Trophoblast cell (in vitro differentiated cells and primary cell): ENCODE measurements at regions not wholly inside any gene's neighbourhood (a gene's known extent, or its start where the extent isn't known, plus 50 kb on each side); places are given as distances from the start of the nearest gene placed in this dataset.
A peak's percentile ranks its signal among the peaks of the same experiment; 100 is the strongest.

Source experiments
- DNase-seq, 2 donors: peaks; one replicate each; pipeline ENCODE4 v3.0.0-alpha.2; 2016
- H2AFZ ChIP-seq: 2 replicates; pipeline ENCODE4 v1.6.1; 2013; ENCODE audit warnings: low read length, moderate library complexity, mild to moderate bottlenecking; ENCODE audit not compliant: insufficient read depth, poor library complexity
- H2AK5ac ChIP-seq: 2 replicates; pipeline ENCODE4 v1.6.1; 2013; ENCODE audit warnings: mild to moderate bottlenecking, low read length
- H2BK120ac ChIP-seq: 2 replicates; pipeline ENCODE4 v1.6.1; 2013; ENCODE audit warnings: low read length, mild to moderate bottlenecking, moderate library complexity; ENCODE audit not compliant: insufficient read depth, poor library complexity
- H2BK12ac ChIP-seq: 2 replicates; pipeline ENCODE4 v1.6.1; 2013; ENCODE audit warnings: mild to moderate bottlenecking, low read length, moderate library complexity
- H2BK5ac ChIP-seq: 2 replicates; pipeline ENCODE4 v1.6.1; 2013; ENCODE audit warnings: low read length, low read depth, moderate library complexity, mild to moderate bottlenecking; ENCODE audit not compliant: poor library complexity
- H3K14ac ChIP-seq: 2 replicates; pipeline ENCODE4 v1.6.1; 2013; ENCODE audit warnings: mild to moderate bottlenecking, low read length
- H3K18ac ChIP-seq: 2 replicates; pipeline ENCODE4 v1.6.1; 2013; ENCODE audit warnings: mild to moderate bottlenecking, low read length
- H3K23ac ChIP-seq: 2 replicates; pipeline ENCODE4 v1.6.1; 2013; ENCODE audit warnings: low read length
- H3K27ac ChIP-seq: 2 replicates; pipeline ENCODE4 v1.5.1; 2013; ENCODE audit warnings: low read depth, mild to moderate bottlenecking, inconsistent platforms, low read length, moderate library complexity
- H3K27me3 ChIP-seq: 2 replicates; pipeline ENCODE4 v1.6.1; 2013; ENCODE audit warnings: inconsistent platforms, mild to moderate bottlenecking, low read length, moderate library complexity; ENCODE audit not compliant: insufficient read depth
- H3K36me3 ChIP-seq, 2 experiments: 1 replicate in 1 of 2; 2 replicates in 1 of 2; pipeline ENCODE4 v1.6.1; 2013; ENCODE audit warnings: low read length in 2 of 2, mild to moderate bottlenecking in 2 of 2, moderate library complexity in 1 of 2; ENCODE audit not compliant: insufficient read depth in 2 of 2, control insufficient read depth in 1 of 2
- H3K4ac ChIP-seq: 2 replicates; pipeline ENCODE4 v1.6.1; 2013; ENCODE audit warnings: low read depth, mild to moderate bottlenecking, low read length, moderate library complexity
- H3K4me1 ChIP-seq, 2 experiments: 1 replicate in 1 of 2; 2 replicates in 1 of 2; pipeline ENCODE4 v1.6.1; 2013; ENCODE audit warnings: low read length in 2 of 2, mild to moderate bottlenecking in 2 of 2, moderate library complexity in 1 of 2; ENCODE audit not compliant: insufficient read depth in 2 of 2, control insufficient read depth in 1 of 2
- H3K4me2 ChIP-seq: 2 replicates; pipeline ENCODE4 v1.6.1; 2013; ENCODE audit warnings: inconsistent platforms, mild to moderate bottlenecking, low read length, moderate library complexity
- H3K4me3 ChIP-seq: 2 replicates; pipeline ENCODE4 v1.5.1; 2013; ENCODE audit warnings: mild to moderate bottlenecking, low read depth, low read length, inconsistent platforms
- H3K79me1 ChIP-seq: one replicate; pipeline ENCODE4 v1.6.1; 2013; ENCODE audit warnings: low read length
- H3K79me2 ChIP-seq: 2 replicates; pipeline ENCODE4 v1.6.1; 2013; ENCODE audit warnings: low read length, mild to moderate bottlenecking; ENCODE audit not compliant: control insufficient read depth, insufficient read depth, poor library complexity
- H3K9ac ChIP-seq: 2 replicates; pipeline ENCODE4 v1.6.1; 2013; ENCODE audit warnings: mild to moderate bottlenecking, low read length
- H3K9me3 ChIP-seq: 2 replicates; pipeline ENCODE4 v1.6.1; 2013; ENCODE audit warnings: low read depth, mild to moderate bottlenecking, control low read depth, inconsistent platforms, low read length; ENCODE audit not compliant: insufficient read depth
- H4K12ac ChIP-seq: 2 replicates; pipeline ENCODE4 v1.6.1; 2013; ENCODE audit warnings: low read depth, mild to moderate bottlenecking, low read length, moderate library complexity
- H4K8ac ChIP-seq: 2 replicates; pipeline ENCODE4 v1.6.1; 2013; ENCODE audit warnings: low read depth, mild to moderate bottlenecking, low read length, moderate library complexity
- H4K91ac ChIP-seq: one replicate; pipeline ENCODE4 v1.6.1; 2013; ENCODE audit warnings: low read depth, mild to moderate bottlenecking, low read length, moderate library complexity
- WGBS: extraction: QIAGEN DNeasy Blood & Tissue Kit; methylation state at CpG from one replicate; pipeline ENCODE4 v1.1.7; 2013; ENCODE audit warnings: missing lambda C conversion rate; ENCODE audit not compliant: insufficient read length, insufficient coverage; ENCODE audit errors: extremely low coverage; 5-methylcytosine and 5-hydroxymethylcytosine counted together

- H4K8ac ChIP-seq: no peak overlapping the region
- H3K23ac ChIP-seq: no peak overlapping the region
- H4K91ac ChIP-seq: no peak overlapping the region
- H2AFZ ChIP-seq: no peak overlapping the region
- WGBS: no CpG with 5 or more reads among the region's 17 CpGs
- no peak overlapping the region for H2AK5ac ChIP-seq
- no peak for DNase-seq
- no peaks in the 10 kb centered on the region for H3K79me2 ChIP-seq
- H2BK5ac ChIP-seq: no peak overlapping the region
- no peak overlapping the region for H3K18ac ChIP-seq
- H3K14ac ChIP-seq: no peak overlapping the region
- H3K27me3 ChIP-seq: no peaks in the 10 kb centered on the region
- no peak overlapping the region for H3K4ac ChIP-seq
- no peak overlapping the region for H2BK120ac ChIP-seq
- H3K4me1 ChIP-seq: peaks cover 3 to 5% of the 10 kb centered on the region in 2 experiments
- no peak overlapping the region for H2BK12ac ChIP-seq
- H3K4me2 ChIP-seq: no peak overlapping the region
- no peak overlapping the region for H3K27ac ChIP-seq
- H3K36me3 ChIP-seq: no peaks in the 10 kb centered on the region
- H3K4me3 ChIP-seq: no peak overlapping the region
- no peaks in the 10 kb centered on the region for H3K79me1 ChIP-seq
- H3K9me3 ChIP-seq: peaks cover 3% of the 10 kb centered on the region
- no peak overlapping the region for H4K12ac ChIP-seq
- no peak overlapping the region for H3K9ac ChIP-seq
Observed at GRCh38 chr1:42041031-42041430, 112.2 kb upstream of the GUCA2B start.

DNA sequence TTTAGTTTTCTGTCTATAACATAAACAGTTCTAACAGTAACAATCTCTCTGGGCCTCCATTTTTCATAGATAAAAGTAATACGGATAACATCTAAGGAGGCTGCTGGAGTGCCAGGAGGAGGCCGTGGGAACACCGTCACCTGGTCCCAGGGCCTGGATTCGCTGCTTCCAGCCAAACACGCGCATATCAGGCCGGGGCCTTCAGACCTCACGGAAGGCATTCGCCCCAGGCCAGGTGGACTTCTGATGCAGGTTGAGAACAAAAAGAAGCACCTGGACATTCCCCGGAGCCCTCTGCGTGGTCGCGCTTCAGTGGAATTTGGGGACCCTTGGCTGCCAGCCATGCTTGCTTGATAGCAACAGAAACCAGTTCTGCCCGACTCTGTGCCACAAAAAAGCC is 113.1 kb upstream of the GUCA2B start:
- H3K79me2 ChIP-seq: peaks cover 2% of the 10 kb centered on the region
- H3K4me1 ChIP-seq: peaks cover 3 to 7% of the 10 kb centered on the region in 2 experiments
- H3K9ac ChIP-seq: no peak overlapping the region
- H3K36me3 ChIP-seq: no peaks in the 10 kb centered on the region
- no peak overlapping the region for H2AFZ ChIP-seq
- H3K27ac ChIP-seq: no peak overlapping the region
- H3K23ac ChIP-seq: no peak overlapping the region
- H2BK120ac ChIP-seq: no peak overlapping the region
- H2BK5ac ChIP-seq: no peak overlapping the region
- no peak overlapping the region for H4K12ac ChIP-seq
- peaks cover 2% of the 10 kb centered on the region for H3K79me1 ChIP-seq
- H3K4me3 ChIP-seq: no peak overlapping the region
- H4K8ac ChIP-seq: no peak overlapping the region
- no peak overlapping the region for H2AK5ac ChIP-seq
- H3K14ac ChIP-seq: no peak overlapping the region
- H3K4me2 ChIP-seq: no peak overlapping the region
- peak; percentile 91 to 92 for DNase-seq
- no CpG with 5 or more reads among the region's 14 CpGs for WGBS
- no peak overlapping the region for H4K91ac ChIP-seq
- peaks cover 3% of the 10 kb centered on the region for H3K9me3 ChIP-seq
- H3K4ac ChIP-seq: no peak overlapping the region
- no peak overlapping the region for H3K18ac ChIP-seq
- H2BK12ac ChIP-seq: no peak overlapping the region
- no peaks in the 10 kb centered on the region for H3K27me3 ChIP-seq

- H3K36me3 ChIP-seq: no peaks in the 10 kb centered on the region
- peaks cover 3 to 8% of the 10 kb centered on the region in 2 experiments for H3K4me1 ChIP-seq
- peaks cover 3% of the 10 kb centered on the region for H3K9me3 ChIP-seq
- H3K4me2 ChIP-seq: no peak overlapping the region
- no peak overlapping the region for H3K14ac ChIP-seq
- no peak overlapping the region for H3K9ac ChIP-seq
- no peak overlapping the region for H3K4me3 ChIP-seq
- H2BK120ac ChIP-seq: no peak overlapping the region
- no peak overlapping the region for H4K12ac ChIP-seq
- no peak overlapping the region for H2BK12ac ChIP-seq
- H3K27me3 ChIP-seq: no peaks in the 10 kb centered on the region
- no peak overlapping the region for H3K4ac ChIP-seq
- no CpG with 5 or more reads among the region's 4 CpGs for WGBS
- H2AFZ ChIP-seq: no peak overlapping the region
- DNase-seq: peak; percentile 40 to 61
- no peak overlapping the region for H2BK5ac ChIP-seq
- H3K23ac ChIP-seq: no peak overlapping the region
- H4K91ac ChIP-seq: no peak overlapping the region
- H4K8ac ChIP-seq: no peak overlapping the region
- peaks cover 2% of the 10 kb centered on the region for H3K79me1 ChIP-seq
- H2AK5ac ChIP-seq: no peak overlapping the region
- no peak overlapping the region for H3K18ac ChIP-seq
- H3K79me2 ChIP-seq: peaks cover 2% of the 10 kb centered on the region
- no peak overlapping the region for H3K27ac ChIP-seq
Observed at GRCh38 chr1:42038261-42038660, 114.9 kb upstream of the GUCA2B start.

DNA sequence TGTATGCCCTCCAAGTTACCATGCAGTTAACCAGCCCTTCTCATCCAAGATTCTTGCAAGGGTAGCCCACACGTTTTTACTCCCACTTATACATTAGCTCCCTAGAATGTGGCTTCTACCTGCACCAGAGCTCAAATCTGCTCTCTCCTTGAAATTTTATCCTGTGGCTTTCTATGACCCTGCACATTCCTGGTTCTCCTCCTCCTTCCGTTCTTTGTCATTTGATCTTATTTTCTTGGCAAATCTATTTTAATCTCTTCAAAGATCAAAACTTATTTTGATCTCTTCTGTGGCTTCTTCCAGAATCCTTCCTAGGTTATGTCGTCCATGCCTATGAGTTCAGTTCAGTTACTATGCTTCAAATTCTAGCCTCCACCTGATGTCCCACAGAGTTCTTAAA is 115.6 kb upstream of the GUCA2B start:
- Histone ChIP-seq H3K79me1 (peaks cover 2% of the 10 kb centered on the region), H3K4me3 (no peak overlapping the region), H3K23ac (no peak overlapping the region), H2AFZ (no peak overlapping the region), H3K36me3 (no peaks in the 10 kb centered on the region), H3K18ac (no peak overlapping the region), H4K8ac (no peak overlapping the region), H3K4ac (no peak overlapping the region), H4K12ac (no peak overlapping the region), H2BK12ac (no peak overlapping the region), H3K14ac (no peak overlapping the region), H3K4me1 (peaks cover 3 to 8% of the 10 kb centered on the region in 2 experiments), H2BK5ac (no peak overlapping the region), H3K79me2 (peaks cover 2% of the 10 kb centered on the region), H3K27ac (no peak overlapping the region), H2AK5ac (no peak overlapping the region), H3K9me3 (peaks cover 3% of the 10 kb centered on the region), H2BK120ac (no peak overlapping the region), H3K9ac (no peak overlapping the region), H4K91ac (no peak overlapping the region), H3K4me2 (no peak overlapping the region), H3K27me3 (no peaks in the 10 kb centered on the region)
- no peak for DNase-seq
- no CpG with 5 or more reads among the region's 3 CpGs for WGBS
